Activated CD4-positive, CD25-positive, alpha-beta regulatory T cell treated with anti-CD3 and anti-CD28 coated beads, Interleukin-2, amount 50 U/mL, for 24 hours (primary cell): ENCODE measurements at regions not wholly inside any gene's neighbourhood (a gene's known extent, or its start where the extent isn't known, plus 50 kb on each side); places are given as distances from the start of the nearest gene placed in this dataset.
"Not testable (repeated sequence)": the region's sequence is repeated elsewhere in the genome, so short reads cannot be mapped to it uniquely, and the experiment has no call there.

Source experiments
- ATAC-seq, 2 donors: fragments of 150-1000 bp; cut with Tn5 transposase; one replicate each; pipeline ENCODE4 v1.10.0; 2021; ENCODE audit warnings: mild to moderate bottlenecking in 1 of 2, moderate library complexity in 1 of 2

DNA sequence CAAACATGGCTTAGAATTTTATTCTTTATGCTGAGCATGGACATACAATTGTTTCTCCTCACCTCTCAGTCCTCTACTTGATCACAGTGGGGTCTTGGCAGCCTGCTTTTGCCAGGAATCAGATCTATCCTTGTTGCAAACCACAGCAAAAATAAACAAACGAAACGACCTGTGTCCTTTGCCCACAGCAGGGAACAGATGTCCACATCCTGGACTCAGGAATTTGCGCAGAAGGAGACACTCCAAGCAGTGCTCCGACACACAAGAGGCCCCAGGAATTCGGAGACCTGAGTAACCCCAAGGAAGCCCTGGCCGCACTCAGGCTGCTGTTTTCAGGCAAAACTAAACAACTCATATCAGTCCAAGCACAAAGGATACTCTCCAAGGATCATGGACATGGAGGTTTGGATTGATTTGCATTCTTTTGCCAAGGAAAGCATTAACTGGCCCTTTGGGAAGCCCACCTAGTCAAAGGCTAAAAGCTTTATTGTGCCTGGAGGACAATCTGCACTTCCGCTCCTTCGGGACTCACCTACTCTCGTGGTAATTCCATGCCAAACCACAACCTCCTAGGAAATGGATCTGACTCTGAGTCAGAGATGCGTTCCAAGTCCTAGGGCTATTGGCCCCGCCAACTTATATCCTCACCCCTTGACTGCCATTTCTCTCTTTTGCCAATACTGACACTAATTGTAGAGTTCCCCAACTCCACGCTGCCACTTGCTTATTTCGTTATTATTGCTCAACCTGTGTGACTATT, 271.1 kb upstream of the CDH11 start:
- ATAC-seq: no peak

DNA sequence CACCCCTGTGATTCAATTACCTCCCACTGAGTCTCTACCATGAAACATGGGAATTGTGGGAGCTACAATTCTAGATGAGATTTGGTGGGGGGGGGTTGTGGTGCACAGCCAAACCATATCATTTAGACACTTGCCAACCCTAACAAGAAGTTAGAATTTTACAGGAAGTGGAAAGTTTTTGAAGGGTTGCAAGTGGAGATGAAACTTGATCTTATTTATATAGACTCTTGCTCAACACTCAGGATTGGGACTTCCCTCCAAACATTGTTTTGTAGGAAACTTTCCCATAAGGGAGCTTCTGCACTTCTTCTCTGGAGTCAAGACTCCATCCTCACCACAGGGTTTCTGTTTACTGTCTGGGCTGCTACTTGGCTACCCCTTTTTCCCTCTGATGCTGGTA, 266.7 kb upstream of the CDH11 start:
- ATAC-seq: no peak

GRCh38 chr16:65386672-65387071, 264.8 kb upstream of the CDH11 start:
- ATAC-seq: no peak

DNA sequence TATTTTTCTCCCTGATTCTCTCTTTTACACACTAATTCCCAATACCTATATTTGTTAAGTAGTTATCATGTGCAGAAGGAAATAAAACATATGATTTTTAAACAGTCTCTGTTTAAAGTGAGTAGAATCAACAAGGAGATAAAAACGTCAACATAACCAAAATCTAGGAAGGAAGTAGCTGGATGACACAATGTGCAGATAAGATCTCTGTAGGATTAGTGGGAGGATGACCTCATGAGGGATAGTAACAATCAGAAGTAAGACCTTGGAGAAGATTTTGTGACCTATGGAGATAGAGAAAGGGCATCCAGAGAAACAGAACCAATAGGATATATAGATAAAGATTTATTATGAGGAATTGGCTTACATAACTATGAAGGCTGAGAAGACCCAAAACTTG, 262.6 kb upstream of the CDH11 start:
- ATAC-seq: no peak

DNA sequence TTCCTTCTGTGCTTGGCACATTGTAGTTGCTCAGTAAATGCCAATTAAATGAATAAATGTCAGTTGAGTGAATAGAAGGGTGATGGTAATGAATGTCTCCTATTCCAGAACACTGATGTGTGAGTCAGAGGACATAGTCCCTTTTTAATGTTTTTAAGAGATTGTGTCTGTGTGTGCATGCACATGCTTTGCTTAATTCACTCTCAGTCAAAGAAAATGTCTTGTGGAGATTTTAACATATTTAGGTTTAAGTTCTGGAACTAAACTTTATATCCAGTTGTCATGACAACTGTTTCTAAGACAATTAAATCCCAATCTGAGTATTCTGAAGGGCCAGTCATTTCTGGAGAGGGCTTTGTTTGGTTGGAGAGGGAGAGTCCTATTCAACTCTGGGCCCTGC, 255.3 kb upstream of the CDH11 start:
- no peak for ATAC-seq

DNA sequence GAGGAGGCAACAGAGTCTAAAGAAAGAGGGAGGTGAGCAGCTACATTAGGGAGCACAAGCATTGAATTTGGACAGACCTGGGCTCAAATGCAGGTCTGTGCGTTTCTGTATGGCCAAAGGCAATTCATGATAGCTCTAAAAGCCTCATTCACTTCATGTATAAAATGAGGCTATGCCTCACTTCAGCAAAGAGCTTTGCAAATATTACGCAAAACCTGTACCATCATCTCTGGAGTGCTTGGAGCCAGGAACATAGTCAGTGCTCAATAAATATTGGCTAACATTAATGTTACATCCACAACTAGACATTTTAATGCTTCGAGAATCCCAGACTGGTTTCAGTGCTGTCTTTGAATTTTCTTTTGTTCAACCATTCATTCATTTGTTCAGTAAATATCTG, 254.7 kb upstream of the CDH11 start:
- ATAC-seq: no peak

- no peak for ATAC-seq
Observed at GRCh38 chr16:65375651-65376050, 253.8 kb upstream of the CDH11 start.

- no peak for ATAC-seq
Observed at GRCh38 chr16:65373097-65373496, 251.2 kb upstream of the CDH11 start.

GRCh38 chr16:65372171-65372570, 250.3 kb upstream of the CDH11 start:
- ATAC-seq: no peak

DNA sequence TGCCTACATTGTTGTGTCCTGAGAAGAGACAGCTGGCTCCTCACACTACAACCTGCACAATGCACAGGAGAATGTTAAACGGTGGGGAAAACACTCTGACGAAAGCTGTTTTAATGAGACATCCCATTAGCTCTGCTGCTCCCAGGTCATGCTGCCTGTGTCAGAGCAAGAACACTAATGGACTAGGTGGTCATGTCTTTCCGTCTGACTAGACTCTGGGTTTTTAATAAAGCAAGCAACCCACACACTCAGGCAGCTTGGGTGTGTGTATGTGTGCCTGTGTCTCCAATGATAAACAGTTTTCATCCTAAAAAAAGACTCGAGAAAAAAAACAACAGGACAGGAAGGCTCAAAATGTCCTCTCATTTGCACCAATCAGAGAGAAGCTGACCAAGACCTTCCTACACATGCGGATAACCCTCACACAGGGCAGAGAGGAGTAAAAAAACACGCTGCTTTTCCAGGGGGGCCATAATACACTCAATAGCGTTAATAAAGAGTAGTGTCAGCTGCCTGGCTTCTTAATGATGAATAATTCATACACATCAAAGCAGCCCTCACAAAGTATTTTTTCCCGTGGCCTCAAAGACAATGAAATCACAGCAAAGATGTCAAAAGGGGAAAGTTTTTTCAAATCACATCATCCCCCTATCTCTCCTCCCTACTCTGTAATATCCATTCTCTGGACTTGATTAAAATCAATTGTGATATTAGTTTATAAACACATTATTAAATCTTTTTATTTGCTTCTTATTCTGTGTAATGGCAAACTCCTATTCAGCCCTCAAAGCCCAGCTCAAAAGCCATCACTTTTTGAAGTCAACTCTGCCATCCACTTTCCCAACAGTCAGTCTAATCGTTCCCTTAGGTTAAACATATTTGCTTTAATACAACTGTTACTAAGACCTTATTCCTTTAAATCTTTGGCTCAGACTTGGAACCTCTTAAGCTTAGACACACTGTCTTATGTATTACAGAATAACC, 244.2 kb upstream of the CDH11 start:
- no peak for ATAC-seq

GRCh38 chr16:65356721-65357120, 234.9 kb upstream of the CDH11 start:
- ATAC-seq: not testable (repeated sequence)

DNA sequence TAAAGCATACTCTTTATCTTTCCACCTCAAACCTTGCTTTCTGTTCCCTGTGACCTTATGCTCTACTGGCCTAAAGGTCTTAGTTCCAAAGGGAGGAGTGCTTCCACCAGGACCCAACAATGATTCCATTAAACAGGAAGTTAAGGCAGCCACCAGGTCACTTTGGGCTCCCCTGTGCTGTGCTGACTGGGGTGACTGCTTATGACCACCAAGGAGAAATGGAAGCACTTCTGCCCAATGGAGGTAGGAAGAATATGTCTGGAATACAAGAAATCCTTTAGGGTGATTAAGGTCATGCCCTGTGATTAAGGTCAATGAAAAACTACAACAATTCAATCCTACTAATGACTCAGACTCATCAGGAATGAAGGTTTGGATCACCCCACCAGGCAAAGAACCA, 233.8 kb upstream of the CDH11 start:
- no peak for ATAC-seq

DNA sequence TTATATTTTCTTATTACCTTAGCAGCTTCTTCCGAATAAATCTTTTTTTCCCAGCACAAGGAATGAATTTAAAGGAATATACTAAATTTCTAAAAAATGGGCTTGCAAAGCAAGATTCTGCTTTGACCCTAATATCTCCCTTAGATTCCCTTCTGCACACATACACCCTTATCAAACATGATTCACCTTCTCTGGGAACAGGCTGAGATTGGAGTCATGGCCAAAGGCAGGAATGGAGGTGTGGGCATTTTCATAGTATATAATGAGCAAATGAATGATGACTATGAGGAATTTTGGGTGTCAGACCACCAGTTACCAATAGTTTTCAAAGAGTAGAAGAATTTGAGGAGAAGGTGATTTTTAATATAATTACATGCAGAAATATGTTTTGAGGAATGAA, 231.3 kb upstream of the CDH11 start:
- ATAC-seq: no peak

- ATAC-seq: no peak
Observed at GRCh38 chr16:65349626-65350025, 227.8 kb upstream of the CDH11 start.

- ATAC-seq: no peak
Observed at GRCh38 chr16:65343556-65343955, 221.7 kb upstream of the CDH11 start.

DNA sequence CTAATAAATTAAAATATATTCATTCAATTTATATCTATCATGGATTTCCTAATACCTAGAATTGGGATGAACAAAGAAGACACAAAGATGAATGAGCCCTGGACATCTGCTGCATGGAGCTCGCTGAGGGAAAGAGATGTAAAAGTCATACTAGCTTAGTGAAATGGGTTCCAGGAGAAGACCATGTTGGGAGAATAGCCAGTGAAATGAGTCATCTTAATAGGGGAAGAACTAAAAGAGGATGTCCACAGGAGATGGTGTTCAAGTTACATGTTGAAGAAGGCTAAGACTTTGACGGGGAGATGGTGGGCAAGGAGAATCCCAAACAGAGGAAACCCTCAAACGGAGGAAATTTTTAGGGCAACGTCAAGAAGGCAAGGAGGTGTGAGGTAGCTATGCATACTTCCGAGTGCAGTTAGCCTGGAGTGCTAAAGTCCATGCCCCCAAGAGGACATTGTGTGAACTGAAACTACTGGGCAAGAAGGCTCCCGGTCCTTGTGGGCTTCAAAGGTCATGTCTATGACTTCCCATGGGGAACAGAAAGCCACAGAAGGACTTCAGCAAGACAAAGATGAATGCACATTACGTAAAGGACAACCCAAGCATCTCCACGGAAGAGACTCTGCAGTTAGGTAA, 220.5 kb upstream of the CDH11 start:
- ATAC-seq: no peak

DNA sequence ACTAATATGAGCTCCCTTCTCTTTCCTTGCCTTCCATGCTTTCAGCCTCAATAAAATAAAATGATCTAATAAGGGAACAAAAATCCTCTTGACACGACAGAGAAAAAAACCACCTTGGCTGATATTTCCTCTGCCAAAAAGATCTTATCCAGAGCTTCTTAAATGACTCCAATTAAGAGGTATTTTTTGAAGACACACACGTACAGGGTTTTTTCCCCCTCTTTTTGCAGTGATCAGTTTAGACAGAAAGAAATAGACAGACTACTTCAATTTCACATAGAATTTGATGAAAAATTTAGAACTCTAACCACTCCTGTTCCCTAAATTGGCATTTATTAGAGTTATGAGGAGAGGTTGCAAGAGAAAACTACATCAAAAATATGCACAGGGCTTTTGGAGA, 217.2 kb upstream of the CDH11 start:
- ATAC-seq: no peak

DNA sequence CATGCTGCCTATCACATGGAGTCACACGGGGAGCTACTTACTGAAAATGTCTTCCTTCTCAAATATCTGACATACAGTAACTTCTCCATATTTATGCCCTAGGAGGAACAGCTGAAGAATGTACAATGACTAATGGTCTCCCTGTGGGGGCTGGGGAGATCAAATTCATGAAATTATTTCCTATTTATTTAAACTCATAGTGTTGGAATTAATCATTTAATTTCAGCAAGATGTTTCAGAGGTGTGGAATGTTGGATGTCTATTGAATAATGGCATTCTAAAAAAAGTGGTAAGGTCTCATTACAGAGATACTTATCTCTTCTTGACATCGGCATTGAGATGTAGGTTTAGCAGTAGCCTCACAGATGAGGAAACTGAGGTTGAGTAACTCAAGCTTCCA, 214.3 kb upstream of the CDH11 start:
- ATAC-seq: no peak

GRCh38 chr16:65334081-65334480, 212.2 kb upstream of the CDH11 start:
- no peak for ATAC-seq

GRCh38 chr16:65333283-65333682, 211.4 kb upstream of the CDH11 start:
- no peak for ATAC-seq

GRCh38 chr16:65327346-65327745, 205.5 kb upstream of the CDH11 start:
- no peak for ATAC-seq

- no peak for ATAC-seq
Observed at GRCh38 chr16:65323655-65324237, 201.9 kb upstream of the CDH11 start.

- ATAC-seq: no peak
Observed at GRCh38 chr16:65319621-65320231, 197.9 kb upstream of the CDH11 start.
